ENCODE measurements at regions not wholly inside any gene's neighbourhood (a gene's known extent, or its start where the extent isn't known, plus 50 kb on each side); places are given as distances from the start of the nearest gene placed in this dataset.

DNA sequence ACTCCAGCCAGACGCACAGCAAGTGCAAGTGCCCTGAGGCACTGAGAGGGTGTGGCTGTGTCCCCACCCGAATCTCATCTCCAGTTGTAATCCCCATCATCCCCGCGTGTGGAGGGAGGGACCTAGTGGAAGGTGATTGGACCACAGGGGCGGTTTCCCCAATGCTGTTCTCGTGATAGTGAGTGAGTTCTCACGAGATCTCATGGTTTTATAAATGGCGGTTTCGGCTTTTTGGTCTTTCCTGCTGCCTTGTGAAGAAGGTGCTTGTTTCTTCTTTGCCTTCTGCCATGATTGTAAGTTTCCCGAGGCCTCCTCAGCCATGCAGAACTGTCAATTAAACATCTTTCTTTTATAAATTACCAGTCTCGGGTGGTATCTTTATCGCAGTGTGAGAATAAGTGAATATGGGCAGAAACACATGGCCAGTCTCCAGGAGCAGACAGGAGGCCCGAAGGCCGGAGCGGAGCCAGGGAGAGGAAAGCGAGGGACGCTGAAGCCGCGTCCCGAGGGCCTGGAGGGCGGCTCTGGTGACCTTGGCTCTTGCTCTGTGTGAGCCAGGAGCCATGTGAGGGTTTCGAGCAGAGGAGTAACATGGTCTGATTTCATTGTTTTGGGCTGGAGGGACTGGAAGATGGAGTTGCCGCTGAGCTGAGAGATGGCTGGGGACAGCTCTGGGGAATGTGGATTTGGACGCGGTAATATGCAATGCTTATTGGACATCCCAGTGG, 76.0 kb upstream of the C1orf174 start:
- Histone ChIP-seq H4K20me1 (ENCODE audit: insufficient read depth, low read length) (no peaks in the 10 kb centered on the region), H3K4me1 (ENCODE audit: insufficient read depth, low read length) (no peaks in the 10 kb centered on the region), H3K9me3 (ENCODE audit: low read depth, low read length) (no peaks in the 10 kb centered on the region), H3K36me3 (ENCODE audit: insufficient read depth, low read length) (no peaks in the 10 kb centered on the region), H2AFZ (ENCODE audit: low read length) (no peak overlapping the region), H3K27ac (ENCODE audit: low read depth, low read length) (no peak overlapping the region), H3K4me3 (ENCODE audit: insufficient read depth, low read length) (no peak overlapping the region), H3K79me2 (ENCODE audit: insufficient read depth, low read length) (no peaks in the 10 kb centered on the region), H3K4me2 (ENCODE audit: insufficient read depth, low read length) (no peak overlapping the region), H3K27me3 (ENCODE audit: insufficient read depth, low read length) (no peaks in the 10 kb centered on the region)
- TF ChIP-seq, protein P1, sequence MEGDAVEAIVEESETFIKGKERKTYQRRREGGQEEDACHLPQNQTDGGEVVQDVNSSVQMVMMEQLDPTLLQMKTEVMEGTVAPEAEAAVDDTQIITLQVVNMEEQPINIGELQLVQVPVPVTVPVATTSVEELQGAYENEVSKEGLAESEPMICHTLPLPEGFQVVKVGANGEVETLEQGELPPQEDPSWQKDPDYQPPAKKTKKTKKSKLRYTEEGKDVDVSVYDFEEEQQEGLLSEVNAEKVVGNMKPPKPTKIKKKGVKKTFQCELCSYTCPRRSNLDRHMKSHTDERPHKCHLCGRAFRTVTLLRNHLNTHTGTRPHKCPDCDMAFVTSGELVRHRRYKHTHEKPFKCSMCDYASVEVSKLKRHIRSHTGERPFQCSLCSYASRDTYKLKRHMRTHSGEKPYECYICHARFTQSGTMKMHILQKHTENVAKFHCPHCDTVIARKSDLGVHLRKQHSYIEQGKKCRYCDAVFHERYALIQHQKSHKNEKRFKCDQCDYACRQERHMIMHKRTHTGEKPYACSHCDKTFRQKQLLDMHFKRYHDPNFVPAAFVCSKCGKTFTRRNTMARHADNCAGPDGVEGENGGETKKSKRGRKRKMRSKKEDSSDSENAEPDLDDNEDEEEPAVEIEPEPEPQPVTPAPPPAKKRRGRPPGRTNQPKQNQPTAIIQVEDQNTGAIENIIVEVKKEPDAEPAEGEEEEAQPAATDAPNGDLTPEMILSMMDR (IDR thresholded peaks at IDR 0.05; ENCODE audit: extremely low read depth, low read depth, low read length): no peak
- no peak for DNase-seq (ENCODE audit: insufficient read length, low spot score, missing footprints)

DNA sequence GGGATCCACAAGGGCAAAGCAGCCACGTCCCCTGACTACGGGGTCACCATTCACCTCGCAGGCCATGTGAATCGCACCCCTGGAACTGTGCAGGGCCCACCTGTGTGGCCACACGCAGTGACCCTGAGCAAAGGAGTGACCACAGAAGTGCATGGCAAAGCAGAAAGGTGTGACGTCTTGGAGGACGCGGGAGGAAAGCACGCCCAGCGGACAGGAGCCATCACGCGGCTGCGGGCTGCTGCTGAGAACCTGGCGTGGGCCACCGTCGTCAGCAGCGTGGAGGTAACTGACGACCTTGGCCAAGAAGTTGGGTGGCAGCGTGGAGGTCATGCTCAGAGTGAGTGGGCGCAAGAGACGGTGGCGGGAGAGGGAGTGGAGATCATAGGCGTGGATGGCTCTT, 76.7 kb upstream of the C1orf174 start:
- Histone ChIP-seq H3K4me2 (ENCODE audit: insufficient read depth, low read length) (no peak overlapping the region), H2AFZ (ENCODE audit: low read length) (no peak overlapping the region), H3K4me3 (ENCODE audit: insufficient read depth, low read length) (no peak overlapping the region), H3K4me1 (ENCODE audit: insufficient read depth, low read length) (no peaks in the 10 kb centered on the region), H3K36me3 (ENCODE audit: insufficient read depth, low read length) (no peaks in the 10 kb centered on the region), H4K20me1 (ENCODE audit: insufficient read depth, low read length) (no peaks in the 10 kb centered on the region), H3K27ac (ENCODE audit: low read depth, low read length) (no peak overlapping the region), H3K79me2 (ENCODE audit: insufficient read depth, low read length) (no peaks in the 10 kb centered on the region), H3K9me3 (ENCODE audit: low read depth, low read length) (no peaks in the 10 kb centered on the region), H3K27me3 (ENCODE audit: insufficient read depth, low read length) (no peaks in the 10 kb centered on the region)
- TF ChIP-seq, protein P1 (IDR thresholded peaks at IDR 0.05; ENCODE audit: extremely low read depth, low read depth, low read length): no peak
- DNase-seq (ENCODE audit: insufficient read length, low spot score, missing footprints): no peak

DNA sequence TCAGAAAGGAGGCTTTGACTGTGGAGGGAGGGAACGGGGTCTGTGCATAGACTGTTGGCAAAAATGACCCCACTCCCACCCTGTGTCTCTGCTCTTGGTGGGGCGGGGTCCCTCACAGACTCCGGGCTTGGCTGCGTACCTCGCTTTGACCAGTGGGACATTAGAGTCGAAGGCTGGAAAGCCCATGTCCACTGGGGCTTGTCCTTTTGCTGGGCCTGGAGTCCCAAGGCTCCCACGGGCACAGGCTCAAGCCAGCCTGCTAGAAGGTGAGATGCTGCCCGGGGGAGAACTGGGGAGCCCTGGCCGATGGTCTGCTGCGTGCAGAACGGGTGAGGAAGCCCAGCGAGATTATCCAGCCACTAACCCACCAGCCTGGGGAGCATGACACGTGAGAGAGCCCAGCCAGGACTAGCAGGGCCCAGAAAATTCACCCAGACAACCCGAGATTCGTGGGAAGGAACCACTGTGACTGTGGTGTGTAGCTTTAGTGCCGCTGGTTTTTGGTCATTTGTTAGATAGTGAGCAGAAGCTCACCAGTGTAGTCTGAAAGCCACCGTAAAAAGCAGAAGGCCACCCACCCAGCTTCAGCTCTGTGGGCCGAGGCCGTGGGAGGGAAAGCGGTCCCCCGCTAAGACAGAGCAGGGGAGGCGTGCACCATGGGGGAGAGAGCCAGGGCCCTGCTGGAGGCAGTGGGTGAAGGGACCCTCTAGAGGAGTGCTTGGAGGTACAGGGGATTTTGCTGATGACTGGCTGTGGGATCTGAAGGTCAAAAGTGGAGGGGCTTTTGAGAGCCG, 78.3 kb upstream of the C1orf174 start:
- H3K9me3 ChIP-seq (ENCODE audit: low read depth, low read length): no peaks in the 10 kb centered on the region

DNA sequence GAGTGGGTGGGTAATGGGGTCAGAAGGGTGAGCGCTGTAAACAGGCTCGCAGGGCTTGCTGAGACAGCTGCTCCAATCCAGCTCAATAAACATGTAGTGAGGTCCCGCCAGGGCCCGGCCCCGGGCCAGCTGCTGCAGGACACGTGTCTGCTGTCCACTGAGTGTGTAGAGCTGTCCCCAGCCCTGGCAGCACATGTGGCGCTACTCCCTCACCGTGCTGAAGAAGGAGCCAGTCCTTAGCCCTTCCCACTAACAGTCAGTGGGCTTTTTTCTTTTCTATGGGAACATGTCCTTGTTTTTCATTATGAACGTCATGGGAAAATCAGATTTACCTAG, 78.9 kb upstream of the C1orf174 start:
- Histone ChIP-seq H4K20me1 (ENCODE audit: insufficient read depth, low read length) (no peaks in the 10 kb centered on the region), H2AFZ (ENCODE audit: low read length) (no peak overlapping the region), H3K4me2 (ENCODE audit: insufficient read depth, low read length) (no peak overlapping the region), H3K4me3 (ENCODE audit: insufficient read depth, low read length) (no peak overlapping the region), H3K9me3 (ENCODE audit: low read depth, low read length) (no peaks in the 10 kb centered on the region), H3K27me3 (ENCODE audit: insufficient read depth, low read length) (no peaks in the 10 kb centered on the region), H3K79me2 (ENCODE audit: insufficient read depth, low read length) (no peaks in the 10 kb centered on the region), H3K27ac (ENCODE audit: low read depth, low read length) (no peak overlapping the region), H3K4me1 (ENCODE audit: insufficient read depth, low read length) (no peaks in the 10 kb centered on the region), H3K36me3 (ENCODE audit: insufficient read depth, low read length) (no peaks in the 10 kb centered on the region)
- TF ChIP-seq, protein P1 (IDR thresholded peaks at IDR 0.05; ENCODE audit: extremely low read depth, low read depth, low read length): no peak
- DNase-seq (ENCODE audit: insufficient read length, low spot score, missing footprints): no peak

More for the DNA sequence above, 78.3 kb upstream of the C1orf174 start:
- H3K4me3 ChIP-seq (ENCODE audit: insufficient read depth, low read length): no peak overlapping the region
- no peaks in the 10 kb centered on the region for H3K4me1 ChIP-seq (ENCODE audit: insufficient read depth, low read length)
- peak; percentile 27 for DNase-seq (ENCODE audit: insufficient read length, low spot score, missing footprints)
- no peak overlapping the region for H3K4me2 ChIP-seq (ENCODE audit: insufficient read depth, low read length)
- no peaks in the 10 kb centered on the region for H4K20me1 ChIP-seq (ENCODE audit: insufficient read depth, low read length)
- H3K27ac ChIP-seq (ENCODE audit: low read depth, low read length): no peak overlapping the region
- no peaks in the 10 kb centered on the region for H3K27me3 ChIP-seq (ENCODE audit: insufficient read depth, low read length)
- H3K36me3 ChIP-seq (ENCODE audit: insufficient read depth, low read length): no peaks in the 10 kb centered on the region
- TF ChIP-seq, protein P1 (IDR thresholded peaks at IDR 0.05; ENCODE audit: extremely low read depth, low read depth, low read length): no peak
- H3K79me2 ChIP-seq (ENCODE audit: insufficient read depth, low read length): no peaks in the 10 kb centered on the region
- no peak overlapping the region for H2AFZ ChIP-seq (ENCODE audit: low read length)

Measured in osteoblast (primary cell).